Astrocyte (in vitro differentiated cells and primary cell): ENCODE measurements at regions not wholly inside any gene's neighbourhood (a gene's known extent, or its start where the extent isn't known, plus 50 kb on each side); places are given as distances from the start of the nearest gene placed in this dataset.

Experiments used
- DNase-seq: peaks from one replicate; pipeline ENCODE4 v3.0.0-alpha.2; 2010; ENCODE audit warnings: low read depth
- FAIRE-seq: peaks from 2 replicates; lab custom pipeline; 2011; peaks lifted over from hg19 to GRCh38; lab: Jason Lieb, UNC
- H2AFZ ChIP-seq: 2 replicates; pipeline ENCODE4 v1.6.0; 2012; ENCODE audit warnings: low read depth, low read length, inconsistent platforms
- H3K27ac ChIP-seq: 2 replicates; pipeline ENCODE4 v1.5.1; 2011; ENCODE audit warnings: low read depth, low read length, inconsistent platforms
- H3K27me3 ChIP-seq: 2 replicates; pipeline ENCODE4 v1.6.0; 2011; ENCODE audit warnings: low read length, inconsistent platforms; ENCODE audit not compliant: insufficient read depth
- H3K36me3 ChIP-seq: 2 replicates; pipeline ENCODE4 v1.5.1; 2011; ENCODE audit warnings: low read length, inconsistent platforms; ENCODE audit not compliant: insufficient read depth
- H3K4me1 ChIP-seq: 2 replicates; pipeline ENCODE4 v1.5.1; 2011; ENCODE audit warnings: low read length, inconsistent platforms; ENCODE audit not compliant: insufficient read depth
- H3K4me2 ChIP-seq: 2 replicates; pipeline ENCODE4 v1.6.0; 2012; ENCODE audit warnings: low read length, inconsistent platforms
- H3K4me3 ChIP-seq: 2 replicates; pipeline ENCODE4 v1.5.1; 2011; ENCODE audit warnings: low read depth, mild to moderate bottlenecking, low read length, inconsistent platforms; ENCODE audit not compliant: insufficient read depth
- H3K79me2 ChIP-seq: 2 replicates; pipeline ENCODE4 v1.6.0; 2012; ENCODE audit warnings: mild to moderate bottlenecking, low read length, inconsistent platforms; ENCODE audit not compliant: insufficient read depth
- H3K9ac ChIP-seq: 2 replicates; pipeline ENCODE4 v1.6.0; 2012; ENCODE audit warnings: mild to moderate bottlenecking, low read length, inconsistent platforms
- H3K9me3 ChIP-seq: 2 replicates; pipeline ENCODE4 v1.5.1; 2012; ENCODE audit warnings: low read depth, mild to moderate bottlenecking, low read length, inconsistent platforms; ENCODE audit not compliant: insufficient read depth
- H4K20me1 ChIP-seq: 2 replicates; pipeline ENCODE4 v1.6.0; 2012; ENCODE audit warnings: low read length, inconsistent platforms; ENCODE audit not compliant: insufficient read depth
- H3K27ac Mint-ChIP-seq: one replicate; pipeline ENCODE4 v1.8.0; 2021; ENCODE audit warnings: mild to moderate bottlenecking, mixed read lengths; ENCODE audit not compliant: unreplicated experiment
- H3K27me3 Mint-ChIP-seq: one replicate; pipeline ENCODE4 v1.8.0; 2021; ENCODE audit warnings: low read depth, mixed read lengths; ENCODE audit not compliant: unreplicated experiment
- H3K36me3 Mint-ChIP-seq: one replicate; pipeline ENCODE4 v1.8.0; 2021; ENCODE audit warnings: low read depth, mixed read lengths; ENCODE audit not compliant: unreplicated experiment
- H3K4me1 Mint-ChIP-seq: one replicate; pipeline ENCODE4 v1.8.0; 2021; ENCODE audit warnings: low read depth, mixed read lengths; ENCODE audit not compliant: unreplicated experiment
- H3K4me3 Mint-ChIP-seq: one replicate; pipeline ENCODE4 v1.8.0; 2021; ENCODE audit warnings: mild to moderate bottlenecking, moderate library complexity, mixed read lengths; ENCODE audit not compliant: unreplicated experiment
- H3K9me3 Mint-ChIP-seq: one replicate; pipeline ENCODE4 v1.8.0; 2021; ENCODE audit warnings: mild to moderate bottlenecking, mixed read lengths; ENCODE audit not compliant: unreplicated experiment
- EZH2 ChIP-seq: IDR thresholded peaks from 2 replicates; pipeline ENCODE4 v1.6.1; 2012; ENCODE audit warnings: mild to moderate bottlenecking, low read length, inconsistent platforms; ENCODE audit not compliant: insufficient read depth
- TF ChIP-seq, protein P1 (sequence below): IDR thresholded peaks from 2 replicates; pipeline ENCODE4 v1.5.1; 2011; ENCODE audit warnings: low read depth, mild to moderate bottlenecking, inconsistent platforms, low read length, moderate library complexity; ENCODE audit not compliant: insufficient read depth

GRCh38 chr9:40927851-40928802 lies 200.4 kb downstream of the FOXD4L6 start:
- no peak overlapping the region for H3K9ac ChIP-seq
- H4K20me1 ChIP-seq = no peaks in the 10 kb centered on the region
- no peaks in the 10 kb centered on the region for H3K4me1 ChIP-seq
- H3K4me3 Mint-ChIP-seq = no peak overlapping the region
- H3K9me3 ChIP-seq = peaks cover 42% of the 10 kb centered on the region
- peaks cover 30% of the 10 kb centered on the region for H3K27me3 Mint-ChIP-seq
- H3K4me2 ChIP-seq = no peak overlapping the region
- H3K4me1 Mint-ChIP-seq = no peaks in the 10 kb centered on the region
- peaks cover 50% of the 10 kb centered on the region for H3K9me3 Mint-ChIP-seq
- H3K36me3 Mint-ChIP-seq = no peaks in the 10 kb centered on the region
- no peak for DNase-seq
- H3K27ac Mint-ChIP-seq = no peak overlapping the region
- no peaks in the 10 kb centered on the region for H3K79me2 ChIP-seq
- H3K4me3 ChIP-seq = no peak overlapping the region
- FAIRE-seq = no peak
- H3K27ac ChIP-seq = no peak overlapping the region
- TF ChIP-seq, protein P1, sequence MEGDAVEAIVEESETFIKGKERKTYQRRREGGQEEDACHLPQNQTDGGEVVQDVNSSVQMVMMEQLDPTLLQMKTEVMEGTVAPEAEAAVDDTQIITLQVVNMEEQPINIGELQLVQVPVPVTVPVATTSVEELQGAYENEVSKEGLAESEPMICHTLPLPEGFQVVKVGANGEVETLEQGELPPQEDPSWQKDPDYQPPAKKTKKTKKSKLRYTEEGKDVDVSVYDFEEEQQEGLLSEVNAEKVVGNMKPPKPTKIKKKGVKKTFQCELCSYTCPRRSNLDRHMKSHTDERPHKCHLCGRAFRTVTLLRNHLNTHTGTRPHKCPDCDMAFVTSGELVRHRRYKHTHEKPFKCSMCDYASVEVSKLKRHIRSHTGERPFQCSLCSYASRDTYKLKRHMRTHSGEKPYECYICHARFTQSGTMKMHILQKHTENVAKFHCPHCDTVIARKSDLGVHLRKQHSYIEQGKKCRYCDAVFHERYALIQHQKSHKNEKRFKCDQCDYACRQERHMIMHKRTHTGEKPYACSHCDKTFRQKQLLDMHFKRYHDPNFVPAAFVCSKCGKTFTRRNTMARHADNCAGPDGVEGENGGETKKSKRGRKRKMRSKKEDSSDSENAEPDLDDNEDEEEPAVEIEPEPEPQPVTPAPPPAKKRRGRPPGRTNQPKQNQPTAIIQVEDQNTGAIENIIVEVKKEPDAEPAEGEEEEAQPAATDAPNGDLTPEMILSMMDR = no peak
- no peak for TF ChIP-seq EZH2
- no peak overlapping the region for H2AFZ ChIP-seq
- no peaks in the 10 kb centered on the region for H3K27me3 ChIP-seq
- no peaks in the 10 kb centered on the region for H3K36me3 ChIP-seq

DNA sequence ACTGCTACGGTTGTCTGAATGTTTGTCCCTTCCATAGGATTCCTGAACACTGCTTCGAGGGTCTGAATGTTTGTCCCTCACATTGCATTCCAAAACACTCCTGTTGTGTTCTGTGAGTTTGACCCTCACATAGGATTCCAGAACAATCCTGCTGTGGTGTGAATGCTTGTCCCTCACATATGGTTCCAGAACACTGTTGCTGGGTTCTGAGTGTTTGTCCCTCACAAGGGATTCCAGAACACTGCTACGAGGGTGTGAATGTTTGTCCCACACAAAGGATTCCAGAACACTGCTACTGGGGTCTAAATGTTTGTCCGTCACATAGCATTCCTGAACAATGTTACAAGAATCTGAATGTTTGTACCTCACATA lies 201.2 kb downstream of the FOXD4L6 start:
- no peaks in the 10 kb centered on the region for H4K20me1 ChIP-seq
- H3K36me3 Mint-ChIP-seq = no peaks in the 10 kb centered on the region
- no peak overlapping the region for H3K4me3 Mint-ChIP-seq
- no peak for FAIRE-seq
- no peaks in the 10 kb centered on the region for H3K36me3 ChIP-seq
- H3K4me3 ChIP-seq = no peak overlapping the region
- no peak for TF ChIP-seq EZH2
- TF ChIP-seq, protein P1 = no peak
- no peaks in the 10 kb centered on the region for H3K79me2 ChIP-seq
- H3K9ac ChIP-seq = no peak overlapping the region
- H3K9me3 ChIP-seq = peaks cover 42% of the 10 kb centered on the region
- no peaks in the 10 kb centered on the region for H3K27me3 ChIP-seq
- no peaks in the 10 kb centered on the region for H3K4me1 Mint-ChIP-seq
- no peak for DNase-seq
- H3K4me2 ChIP-seq = no peak overlapping the region
- peaks cover 33% of the 10 kb centered on the region for H3K27me3 Mint-ChIP-seq
- H3K27ac Mint-ChIP-seq = no peak overlapping the region
- no peaks in the 10 kb centered on the region for H3K4me1 ChIP-seq
- H3K27ac ChIP-seq = no peak overlapping the region
- peaks cover 49% of the 10 kb centered on the region for H3K9me3 Mint-ChIP-seq
- H2AFZ ChIP-seq = no peak overlapping the region
